ENCODE measurements at regions not wholly inside any gene's neighbourhood (a gene's known extent, or its start where the extent isn't known, plus 50 kb on each side); places are given as distances from the start of the nearest gene placed in this dataset.

GRCh38 chr11:116689413-116690127 lies 83.2 kb downstream of the BUD13 start:
- no peaks in the 10 kb centered on the region for H3K27me3 ChIP-seq (ENCODE audit: control insufficient read depth in 2 of 2, insufficient read depth in 2 of 2, low read length in 2 of 2)
- DNase-seq = no peak
- H3K4me3 ChIP-seq (replicated peaks in 1 of 3; ENCODE audit: low read depth in 2 of 3, low read length in 3 of 3) = no peak overlapping the region
- WGBS (ENCODE audit: insufficient coverage) = 74% methylated on average over 9 of the region's 12 CpGs
- no peaks in the 10 kb centered on the region for H3K36me3 ChIP-seq (replicated peaks in 1 of 2; ENCODE audit: control insufficient read depth in 1 of 2, insufficient read depth in 2 of 2, low read length in 2 of 2)
- TF ChIP-seq CTCF (IDR thresholded peaks at IDR 0.05) = no peak
- Mint-ChIP-seq H3K27me3 (ENCODE audit: low read depth in 3 of 3) (peaks cover 0 to 4% (median 3%) of the 10 kb centered on the region in 3 donors), H3K9me3 (peaks cover 0 to 2% (median 0%) of the 10 kb centered on the region in 7 donors), H3K36me3 (no peaks in the 10 kb centered on the region), H3K4me1 (peaks cover 2% of the 10 kb centered on the region), H3K4me3 (no peak overlapping the region), H3K27ac (no peak overlapping the region)
- no peaks in the 10 kb centered on the region for H3K4me1 ChIP-seq (ENCODE audit: control insufficient read depth in 1 of 2, insufficient read depth in 2 of 2, low read length in 2 of 2)
- H3K9me3 ChIP-seq (replicated peaks in 1 of 2; ENCODE audit: control insufficient read depth in 1 of 2, insufficient read depth in 1 of 2, low read length in 2 of 2) = no peaks in the 10 kb centered on the region
- H3K79me2 ChIP-seq (ENCODE audit: insufficient read depth, low read length) = no peaks in the 10 kb centered on the region
- H3K27ac ChIP-seq (ENCODE audit: low read depth in 1 of 2, low read length in 2 of 2) = no peak overlapping the region
- intact Hi-C loops (cut with micrococcal nuclease) = no loop called here
- H2AFZ ChIP-seq (ENCODE audit: insufficient read depth, low read depth, low read length, poor library complexity, severe bottlenecking) = no peak overlapping the region
- H4K20me1 ChIP-seq (ENCODE audit: insufficient read depth, low read length) = no peaks in the 10 kb centered on the region
- H3K4me2 ChIP-seq (replicated peaks; ENCODE audit: extremely low read depth, low read length, poor library complexity, severe bottlenecking) = no peak overlapping the region
- H3K9ac ChIP-seq (ENCODE audit: insufficient read depth, low read length, poor library complexity, severe bottlenecking) = no peak overlapping the region

GRCh38 chr11:116688202-116688540 lies 84.6 kb downstream of the BUD13 start:
- Mint-ChIP-seq H3K36me3 (no peaks in the 10 kb centered on the region), H3K4me3 (no peak overlapping the region), H3K27ac (no peak overlapping the region), H3K4me1 (peaks cover 2% of the 10 kb centered on the region), H3K27me3 (ENCODE audit: low read depth in 3 of 3) (peaks cover 3 to 5% (median 4%) of the 10 kb centered on the region in 3 donors), H3K9me3 (peaks cover 0 to 9% (median 0%) of the 10 kb centered on the region in 7 donors)
- Histone ChIP-seq H3K9ac (ENCODE audit: insufficient read depth, low read length, poor library complexity, severe bottlenecking) (no peak overlapping the region), H3K27me3 (ENCODE audit: control insufficient read depth in 2 of 2, insufficient read depth in 2 of 2, low read length in 2 of 2) (no peaks in the 10 kb centered on the region), H3K79me2 (ENCODE audit: insufficient read depth, low read length) (no peaks in the 10 kb centered on the region), H3K4me2 (replicated peaks; ENCODE audit: extremely low read depth, low read length, poor library complexity, severe bottlenecking) (no peak overlapping the region), H3K36me3 (replicated peaks in 1 of 2; ENCODE audit: control insufficient read depth in 1 of 2, insufficient read depth in 2 of 2, low read length in 2 of 2) (no peaks in the 10 kb centered on the region), H3K4me1 (ENCODE audit: control insufficient read depth in 1 of 2, insufficient read depth in 2 of 2, low read length in 2 of 2) (no peaks in the 10 kb centered on the region), H3K4me3 (replicated peaks in 1 of 3; ENCODE audit: low read depth in 2 of 3, low read length in 3 of 3) (no peak overlapping the region), H2AFZ (ENCODE audit: insufficient read depth, low read depth, low read length, poor library complexity, severe bottlenecking) (no peak overlapping the region), H3K9me3 (replicated peaks in 1 of 2; ENCODE audit: control insufficient read depth in 1 of 2, insufficient read depth in 1 of 2, low read length in 2 of 2) (no peaks in the 10 kb centered on the region), H3K27ac (ENCODE audit: low read depth in 1 of 2, low read length in 2 of 2) (no peak overlapping the region), H4K20me1 (ENCODE audit: insufficient read depth, low read length) (no peaks in the 10 kb centered on the region)
- intact Hi-C loops (cut with micrococcal nuclease) = no loop called here
- WGBS (ENCODE audit: insufficient coverage) = 71% methylated on average over 3 of the region's 6 CpGs
- TF ChIP-seq CTCF (IDR thresholded peaks at IDR 0.05) = no peak
- no peak for DNase-seq

Data from CD14-positive monocyte (primary cell).